ENCODE measurements at regions not wholly inside any gene's neighbourhood (a gene's known extent, or its start where the extent isn't known, plus 50 kb on each side); places are given as distances from the start of the nearest gene placed in this dataset.
"Not testable (repeated sequence)": the region's sequence is repeated elsewhere in the genome, so short reads cannot be mapped to it uniquely, and the experiment has no call there.

GRCh38 chr1:221604390-221604789, 137.5 kb downstream of the DUSP10 start:
- DNase-seq: not testable (repeated sequence)

- no peak for DNase-seq
These were observed 136.9 kb downstream of the DUSP10 start for GRCh38 chr1:221604948-221605347.

- DNase-seq: no peak
These were observed 136.3 kb downstream of the DUSP10 start for GRCh38 chr1:221605569-221605968.

GRCh38 chr1:221606256-221606655, 135.6 kb downstream of the DUSP10 start:
- no peak for DNase-seq

- DNase-seq: no peak
These were observed 133.0 kb downstream of the DUSP10 start for GRCh38 chr1:221608835-221609320.

GRCh38 chr1:221611656-221612046, 130.2 kb downstream of the DUSP10 start:
- no peak for DNase-seq

GRCh38 chr1:221612047-221612777, 129.7 kb downstream of the DUSP10 start:
- no peak for DNase-seq

- DNase-seq: no peak
These were observed 121.2 kb downstream of the DUSP10 start for GRCh38 chr1:221620437-221621384.

- no peak for DNase-seq
These were observed 120.2 kb downstream of the DUSP10 start for GRCh38 chr1:221621683-221622082.

- DNase-seq: no peak
These were observed 119.5 kb downstream of the DUSP10 start for GRCh38 chr1:221622389-221622788.

- no peak for DNase-seq
These were observed 116.9 kb downstream of the DUSP10 start for GRCh38 chr1:221625026-221625425.

GRCh38 chr1:221626041-221626440, 115.8 kb downstream of the DUSP10 start:
- no peak for DNase-seq

GRCh38 chr1:221630236-221630635, 111.7 kb downstream of the DUSP10 start:
- DNase-seq: no peak

GRCh38 chr1:221631556-221631955, 110.3 kb downstream of the DUSP10 start:
- no peak for DNase-seq

- no peak for DNase-seq
These were observed 109.8 kb downstream of the DUSP10 start for GRCh38 chr1:221632072-221632471.

- no peak for DNase-seq
These were observed 108.0 kb downstream of the DUSP10 start for GRCh38 chr1:221633841-221634409.

- DNase-seq: no peak
These were observed 107.3 kb downstream of the DUSP10 start for GRCh38 chr1:221634606-221635005.

GRCh38 chr1:221635305-221635704, 106.6 kb downstream of the DUSP10 start:
- DNase-seq: no peak

GRCh38 chr1:221636096-221636495, 105.8 kb downstream of the DUSP10 start:
- DNase-seq: no peak

- no peak for DNase-seq
These were observed 104.9 kb downstream of the DUSP10 start for GRCh38 chr1:221636967-221637366.

- no peak for DNase-seq
These were observed 104.2 kb downstream of the DUSP10 start for GRCh38 chr1:221637641-221638041.

- no peak for DNase-seq
These were observed 103.3 kb downstream of the DUSP10 start for GRCh38 chr1:221638595-221638994.

GRCh38 chr1:221641811-221642210, 100.1 kb downstream of the DUSP10 start:
- DNase-seq: no peak
